IMR-90 (cell line): ENCODE measurements at regions not wholly inside any gene's neighbourhood (a gene's known extent, or its start where the extent isn't known, plus 50 kb on each side); places are given as distances from the start of the nearest gene placed in this dataset.

Experiments used
- ATAC-seq: fragments of 200-7000 bp; cut with Tn5 transposase; 2 replicates; pipeline ENCODE4 v1.9.1; 2020; ENCODE audit warnings: low read depth, mild to moderate bottlenecking, moderate library complexity
- BruUV-seq: library from RNA; stranded (reverse); fragments of 400-500 nt; replicated peaks from 2 replicates; lab custom pipeline; 2021; lab: Mats Ljungman, UMichigan
- CTCF ChIA-PET: fragments of 300-600 bp; formaldehyde crosslinking; extraction: SDS; loops from one replicate; lab custom pipeline; 2021; ENCODE audit warnings: antibody characterized with exemption; lab: Yijun Ruan, JAX
- POLR2A ChIA-PET: fragments of 300-600 bp; sonication (Branson Sonifier 250); formaldehyde crosslinking; loops from one replicate; lab custom pipeline; 2022; ENCODE audit warnings: antibody characterized with exemption; ENCODE audit not compliant: unreplicated experiment; lab: Charles Lee
- DNase-seq: peaks from one replicate; pipeline ENCODE4 v3.0.0; 2013
- H2AFZ ChIP-seq: replicated peaks from 2 replicates; pipeline ENCODE3; 2013; ENCODE audit warnings: low read length, mild to moderate bottlenecking; ENCODE audit not compliant: poor library complexity
- H2AK5ac ChIP-seq: 2 replicates; pipeline ENCODE4 v1.6.1; 2013; ENCODE audit warnings: low read depth, low read length, inconsistent platforms
- H2AK9ac ChIP-seq: replicated peaks from 2 replicates; pipeline ENCODE3; 2013; ENCODE audit warnings: mild to moderate bottlenecking, low read depth, low read length, moderate library complexity; ENCODE audit not compliant: poor library complexity
- H2BK120ac ChIP-seq: 2 replicates; pipeline ENCODE4 v1.6.1; 2013; ENCODE audit warnings: low read depth, low read length, inconsistent platforms
- H2BK15ac ChIP-seq: 3 replicates; pipeline ENCODE4 v1.6.1; 2013; ENCODE audit warnings: low read depth, low read length, inconsistent platforms
- H2BK20ac ChIP-seq: 2 replicates; pipeline ENCODE4 v1.6.1; 2013; ENCODE audit warnings: low read depth, mild to moderate bottlenecking, inconsistent platforms, low read length, moderate library complexity
- H2BK5ac ChIP-seq: 2 replicates; pipeline ENCODE4 v1.6.1; 2013; ENCODE audit warnings: mild to moderate bottlenecking, low read depth, low read length, inconsistent platforms; ENCODE audit not compliant: poor library complexity, severe bottlenecking
- H3K14ac ChIP-seq: replicated peaks from 2 replicates; pipeline ENCODE4 v1.6.1; 2013; ENCODE audit warnings: low read depth, low read length, inconsistent platforms
- H3K18ac ChIP-seq: 2 replicates; pipeline ENCODE4 v1.6.1; 2013; ENCODE audit warnings: low read depth, low read length, control low read depth
- H3K23ac ChIP-seq: 2 replicates; pipeline ENCODE4 v1.6.1; 2013; ENCODE audit warnings: low read depth, low read length, inconsistent platforms
- H3K27ac ChIP-seq: 2 replicates; pipeline ENCODE4 v1.5.1; 2013; ENCODE audit warnings: mild to moderate bottlenecking, control low read depth, low read length; ENCODE audit not compliant: insufficient read depth
- H3K27me3 ChIP-seq: 2 replicates; pipeline ENCODE4 v1.6.1; 2013; ENCODE audit warnings: low read length; ENCODE audit not compliant: control insufficient read depth, insufficient read depth
- H3K36me3 ChIP-seq: 2 replicates; pipeline ENCODE4 v1.6.1; 2013; ENCODE audit warnings: low read length, mixed read lengths; ENCODE audit not compliant: control insufficient read depth, insufficient read depth
- H3K4ac ChIP-seq: 2 replicates; pipeline ENCODE4 v1.6.1; 2013; ENCODE audit warnings: low read depth, low read length, inconsistent platforms
- H3K4me1 ChIP-seq: 2 replicates; pipeline ENCODE4 v1.6.1; 2013; ENCODE audit warnings: low read length, mixed read lengths; ENCODE audit not compliant: control insufficient read depth, insufficient read depth
- H3K4me2 ChIP-seq: 2 replicates; pipeline ENCODE4 v1.6.1; 2013; ENCODE audit warnings: low read depth, mild to moderate bottlenecking, control low read depth, low read length, moderate library complexity
- H3K4me3 ChIP-seq: 2 replicates; pipeline ENCODE4 v1.5.1; 2013; ENCODE audit warnings: low read depth, mild to moderate bottlenecking, control low read depth, low read length, moderate library complexity; ENCODE audit not compliant: insufficient read depth
- H3K56ac ChIP-seq: 2 replicates; pipeline ENCODE4 v1.6.1; 2013; ENCODE audit warnings: low read length, inconsistent platforms; ENCODE audit not compliant: insufficient read depth; ENCODE audit errors: extremely low read depth
- H3K79me1 ChIP-seq, 2 experiments: 2 replicates each; pipeline ENCODE4 v1.6.1; 2013; ENCODE audit warnings: low read length in 2 of 2, inconsistent platforms in 1 of 2, low read depth in 1 of 2
- H3K9ac ChIP-seq: 2 replicates; pipeline ENCODE4 v1.6.1; 2013; ENCODE audit warnings: low read depth, low read length, control low read depth
- H3K9me1 ChIP-seq: 2 replicates; pipeline ENCODE4 v1.6.1; 2013; ENCODE audit warnings: low read length, inconsistent platforms; ENCODE audit not compliant: insufficient read depth
- H3K9me3 ChIP-seq: 2 replicates; pipeline ENCODE4 v1.6.1; 2013; ENCODE audit warnings: low read length; ENCODE audit not compliant: control insufficient read depth, insufficient read depth
- H4K20me1 ChIP-seq: 2 replicates; pipeline ENCODE4 v1.6.1; 2013; ENCODE audit warnings: low read length, inconsistent platforms; ENCODE audit not compliant: insufficient read depth
- H4K5ac ChIP-seq: 2 replicates; pipeline ENCODE4 v1.6.1; 2013; ENCODE audit warnings: mild to moderate bottlenecking, low read depth, low read length, control low read depth
- H4K8ac ChIP-seq, 2 experiments: 2 replicates each; pipeline ENCODE4 v1.6.1; 2013; ENCODE audit warnings: low read depth in 2 of 2, low read length in 2 of 2, control low read depth in 1 of 2, inconsistent platforms in 1 of 2
- H4K91ac ChIP-seq: 2 replicates; pipeline ENCODE4 v1.6.1; 2013; ENCODE audit warnings: low read depth, low read length, inconsistent platforms; ENCODE audit not compliant: insufficient read depth
- BHLHE40 ChIP-seq: fragments of 150-350 bp; IDR thresholded peaks from 2 replicates; pipeline ENCODE4 v1.6.1; 2016; ENCODE audit warnings: mild to moderate bottlenecking, low read depth, low read length
- CEBPB ChIP-seq: IDR thresholded peaks from 2 replicates; pipeline ENCODE4 v1.6.1; 2012; ENCODE audit warnings: low read depth, low read length, improper control_type of control experiment
- CHD1 ChIP-seq: IDR thresholded peaks from 2 replicates; pipeline ENCODE4 v1.6.1; 2012; ENCODE audit warnings: low read depth, low read length, improper control_type of control experiment
- CTCF ChIP-seq: conservative IDR thresholded peaks from 2 replicates; pipeline ENCODE4 v1.5.1; 2012; ENCODE audit warnings: mild to moderate bottlenecking, low read depth, low read length, improper control_type of control experiment
- ELK1 ChIP-seq: fragments of 150-350 bp; IDR thresholded peaks from 2 replicates; pipeline ENCODE4 v1.6.1; 2016; ENCODE audit warnings: low read depth, mild to moderate bottlenecking, low read length, moderate library complexity, borderline replicate concordance
- FOS ChIP-seq: fragments of 150-350 bp; IDR thresholded peaks from 2 replicates; pipeline ENCODE4 v1.6.1; 2016; ENCODE audit warnings: low read depth, low read length
- MAFK ChIP-seq: IDR thresholded peaks from 2 replicates; pipeline ENCODE4 v1.6.1; 2012; ENCODE audit warnings: low read depth, low read length, improper control_type of control experiment
- MAZ ChIP-seq: IDR thresholded peaks from 2 replicates; pipeline ENCODE4 v1.6.1; 2012; ENCODE audit warnings: low read depth, mild to moderate bottlenecking, low read length, improper control_type of control experiment, moderate library complexity, borderline replicate concordance
- MXI1 ChIP-seq: IDR thresholded peaks from 2 replicates; pipeline ENCODE4 v1.6.1; 2012; ENCODE audit warnings: low read depth, mild to moderate bottlenecking, low read length, moderate library complexity, borderline replicate concordance
- NFE2L2 ChIP-seq: fragments of 150-350 bp; IDR thresholded peaks from 2 replicates; pipeline ENCODE4 v1.6.1; 2016; ENCODE audit warnings: low read depth, mild to moderate bottlenecking, low read length
- POLR2A ChIP-seq: IDR thresholded peaks from 2 replicates; pipeline ENCODE4 v1.6.1; 2012; ENCODE audit warnings: mild to moderate bottlenecking, low read depth, low read length
- RAD21 ChIP-seq: IDR thresholded peaks from 2 replicates; pipeline ENCODE4 v1.6.1; 2012; ENCODE audit warnings: low read length, improper control_type of control experiment
- RCOR1 ChIP-seq: IDR thresholded peaks from 2 replicates; pipeline ENCODE4 v1.6.1; 2012; ENCODE audit warnings: mild to moderate bottlenecking, low read length, improper control_type of control experiment; ENCODE audit not compliant: insufficient replicate concordance
- RFX5 ChIP-seq: IDR thresholded peaks from 2 replicates; pipeline ENCODE4 v1.8.0; 2012; ENCODE audit warnings: low read depth, mild to moderate bottlenecking, low read length, moderate library complexity
- SMC3 ChIP-seq: fragments of 150-350 bp; IDR thresholded peaks from 2 replicates; pipeline ENCODE4 v1.6.1; 2016; ENCODE audit warnings: low read depth, mild to moderate bottlenecking, antibody characterized with exemption, low read length, moderate library complexity
- USF2 ChIP-seq: fragments of 150-350 bp; IDR thresholded peaks from 2 replicates; pipeline ENCODE4 v1.6.1; 2017; ENCODE audit warnings: mild to moderate bottlenecking, antibody characterized with exemption, low read length, low read depth
- WGBS, 2 experiments: methylation state at CpG; one replicate each; pipeline versions ENCODE4 v1.1.5 to v1.1.7; 2013; ENCODE audit warnings: missing lambda C conversion rate in 2 of 2; ENCODE audit not compliant: insufficient read length in 1 of 2; ENCODE audit errors: extremely low coverage in 2 of 2; 5-methylcytosine and 5-hydroxymethylcytosine counted together
- dilution Hi-C: fragments of 300-500 bp; cut with HindIII; formaldehyde crosslinking; loops from one replicate; pipeline ENCODE4 v1.14.3; 2018; ENCODE audit warnings: low sequenced_read_pairs; ENCODE audit not compliant: unreplicated experiment
- in situ Hi-C: fragments of 300-500 bp; cut with MboI; formaldehyde crosslinking; loops from 3 replicates; pipeline ENCODE4 v1.14.3; 2019; ENCODE audit warnings: low sequenced_read_pairs, inconsistent platforms, mixed read lengths
- intact Hi-C: fragments of 100-400 bp; cut with micrococcal nuclease; formaldehyde crosslinking; loops from 2 replicates; pipeline ENCODE4 v1.10.0; 2022

GRCh38 chr3:34399401-34399800, 601.0 kb downstream of the PDCD6IP start:
- 40% methylated on average over 1 of the region's 1 CpG; no CpG with 5 or more reads in 1 of the 2 experiments for WGBS, 2 experiments
- H3K23ac ChIP-seq = no peak overlapping the region
- dilution Hi-C loops (no loop called here), in situ Hi-C loops (no loop called here), intact Hi-C loops (no loop called here)
- H2BK20ac ChIP-seq = no peak overlapping the region
- H3K4me3 ChIP-seq = no peak overlapping the region
- no peak overlapping the region for H2AFZ ChIP-seq
- no peak overlapping the region for H2BK15ac ChIP-seq
- no peak overlapping the region for H3K4me2 ChIP-seq
- peaks cover 19% of the 10 kb centered on the region for H3K9me3 ChIP-seq
- H4K8ac ChIP-seq = no peak overlapping the region
- POLR2A ChIA-PET = no interaction called here
- H4K5ac ChIP-seq = no peak overlapping the region
- no peak overlapping the region for H2BK120ac ChIP-seq
- no peaks in the 10 kb centered on the region for H4K20me1 ChIP-seq
- H4K91ac ChIP-seq = no peak overlapping the region
- TF ChIP-seq ELK1 (no peak), SMC3 (no peak), USF2 (no peak), RAD21 (no peak), MAZ (no peak), MXI1 (no peak), POLR2A (no peak), BHLHE40 (no peak), FOS (no peak), RFX5 (no peak), NFE2L2 (no peak), CTCF (no peak), CEBPB (no peak), RCOR1 (no peak), CHD1 (no peak), MAFK (no peak)
- no peaks in the 10 kb centered on the region for H3K4me1 ChIP-seq
- no TSS peak for BruUV-seq
- H3K4ac ChIP-seq = no peak overlapping the region
- H3K9ac ChIP-seq = no peak overlapping the region
- H3K79me1 ChIP-seq = no peaks in the 10 kb centered on the region
- H3K56ac ChIP-seq = no peak overlapping the region
- ATAC-seq (no peak), DNase-seq (no peak)
- H3K36me3 ChIP-seq = no peaks in the 10 kb centered on the region
- no peak overlapping the region for H2BK5ac ChIP-seq
- no peaks in the 10 kb centered on the region for H3K27me3 ChIP-seq
- no peak overlapping the region for H2AK5ac ChIP-seq
- H2AK9ac ChIP-seq = no peak overlapping the region
- no peak overlapping the region for H3K27ac ChIP-seq
- H3K14ac ChIP-seq = no peak overlapping the region
- H3K18ac ChIP-seq = no peak overlapping the region
- no peaks in the 10 kb centered on the region for H3K9me1 ChIP-seq
- CTCF ChIA-PET = no interaction called here
